Endothelial cell (in vitro differentiated cells): ENCODE measurements at regions not wholly inside any gene's neighbourhood (a gene's known extent, or its start where the extent isn't known, plus 50 kb on each side); places are given as distances from the start of the nearest gene placed in this dataset.

ENCODE experiments used
- DNase-seq: peaks from one replicate; pipeline ENCODE4 v3.0.0; 2021; ENCODE audit warnings: low spot score
- H3K27ac Mint-ChIP-seq: one replicate; pipeline ENCODE4 v1.8.0; 2021; ENCODE audit warnings: mixed read lengths, inconsistent platforms; ENCODE audit not compliant: unreplicated experiment
- H3K27me3 Mint-ChIP-seq: one replicate; pipeline ENCODE4 v1.8.0; 2021; ENCODE audit warnings: mild to moderate bottlenecking, moderate library complexity, mixed read lengths, inconsistent platforms; ENCODE audit not compliant: unreplicated experiment
- H3K36me3 Mint-ChIP-seq: one replicate; pipeline ENCODE4 v1.8.0; 2021; ENCODE audit warnings: mild to moderate bottlenecking, low read depth, mixed read lengths, inconsistent platforms; ENCODE audit not compliant: unreplicated experiment
- H3K4me1 Mint-ChIP-seq: one replicate; pipeline ENCODE4 v1.8.0; 2021; ENCODE audit warnings: mild to moderate bottlenecking, mixed read lengths, inconsistent platforms; ENCODE audit not compliant: unreplicated experiment
- H3K4me3 Mint-ChIP-seq: one replicate; pipeline ENCODE4 v1.8.0; 2021; ENCODE audit warnings: mild to moderate bottlenecking, mixed read lengths, inconsistent platforms; ENCODE audit not compliant: unreplicated experiment
- H3K9me3 Mint-ChIP-seq: one replicate; pipeline ENCODE4 v1.8.0; 2021; ENCODE audit warnings: mixed read lengths, inconsistent platforms; ENCODE audit not compliant: unreplicated experiment
- CTCF ChIP-seq: fragments of 200-600 bp; sonication (generic); IDR thresholded peaks from one replicate; pipeline ENCODE4 v1.5.0; 2021; ENCODE audit warnings: antibody characterized with exemption; ENCODE audit not compliant: unreplicated experiment

- peaks cover 5% of the 10 kb centered on the region for H3K9me3 Mint-ChIP-seq
- no peaks in the 10 kb centered on the region for H3K27me3 Mint-ChIP-seq
- TF ChIP-seq CTCF: no peak
- H3K27ac Mint-ChIP-seq: no peak overlapping the region
- H3K36me3 Mint-ChIP-seq: no peaks in the 10 kb centered on the region
- H3K4me1 Mint-ChIP-seq: no peaks in the 10 kb centered on the region
- H3K4me3 Mint-ChIP-seq: no peak overlapping the region
- no peak for DNase-seq
These were observed 129.3 kb upstream of the SOX11 start for GRCh38 chr2:5562865-5563264.

- Mint-ChIP-seq H3K36me3 (no peaks in the 10 kb centered on the region), H3K27me3 (no peaks in the 10 kb centered on the region), H3K4me3 (no peak overlapping the region), H3K4me1 (no peaks in the 10 kb centered on the region), H3K27ac (no peak overlapping the region), H3K9me3 (peaks cover 5% of the 10 kb centered on the region)
- no peak for TF ChIP-seq CTCF
- no peak for DNase-seq
These were observed 128.8 kb upstream of the SOX11 start for GRCh38 chr2:5563411-5563810.

- Mint-ChIP-seq H3K27ac (no peak overlapping the region), H3K4me3 (no peak overlapping the region), H3K4me1 (peaks cover 15% of the 10 kb centered on the region), H3K9me3 (no peaks in the 10 kb centered on the region), H3K36me3 (no peaks in the 10 kb centered on the region), H3K27me3 (no peaks in the 10 kb centered on the region)
- DNase-seq: no peak
- TF ChIP-seq CTCF: no peak
These were observed 122.9 kb upstream of the SOX11 start for GRCh38 chr2:5569256-5569655.

- no peak overlapping the region for H3K27ac Mint-ChIP-seq
- no peaks in the 10 kb centered on the region for H3K9me3 Mint-ChIP-seq
- TF ChIP-seq CTCF: no peak
- H3K27me3 Mint-ChIP-seq: peaks cover 2% of the 10 kb centered on the region
- H3K36me3 Mint-ChIP-seq: no peaks in the 10 kb centered on the region
- H3K4me1 Mint-ChIP-seq: peaks cover 8% of the 10 kb centered on the region
- no peak overlapping the region for H3K4me3 Mint-ChIP-seq
- DNase-seq: no peak
These were observed 116.2 kb upstream of the SOX11 start for GRCh38 chr2:5576015-5576414.

- TF ChIP-seq CTCF: no peak
- DNase-seq: no peak
- Mint-ChIP-seq H3K4me3 (no peak overlapping the region), H3K4me1 (peaks cover 9% of the 10 kb centered on the region), H3K27me3 (no peaks in the 10 kb centered on the region), H3K36me3 (no peaks in the 10 kb centered on the region), H3K27ac (no peak overlapping the region), H3K9me3 (peaks cover 6% of the 10 kb centered on the region)
These were observed 104.4 kb upstream of the SOX11 start for GRCh38 chr2:5587766-5588165.
